HG03025 (cell line): ENCODE measurements at regions not wholly inside any gene's neighbourhood (a gene's known extent, or its start where the extent isn't known, plus 50 kb on each side); places are given as distances from the start of the nearest gene placed in this dataset.
"Not testable (repeated sequence)": the region's sequence is repeated elsewhere in the genome, so short reads cannot be mapped to it uniquely, and the experiment has no call there.

Experiments
- ATAC-seq: cut with Tn5 transposase; IDR thresholded peaks from one replicate; pipeline ENCODE4 v1.9.1; 2021; ENCODE audit warnings: mild to moderate bottlenecking, moderate library complexity; ENCODE audit not compliant: unreplicated experiment, low FRiP score

GRCh38 chr2:16069933-16070647, 129.7 kb downstream of the MYCN start:
- ATAC-seq: no peak

- ATAC-seq: no peak
Measured at GRCh38 chr2:16069663-16069932, 129.2 kb downstream of the MYCN start.

GRCh38 chr2:16068552-16068940, 128.2 kb downstream of the MYCN start:
- ATAC-seq: no peak

GRCh38 chr2:16067866-16068551, 127.7 kb downstream of the MYCN start:
- no peak for ATAC-seq

GRCh38 chr2:16067444-16067843, 127.1 kb downstream of the MYCN start:
- no peak for ATAC-seq

GRCh38 chr2:16067037-16067406, 126.7 kb downstream of the MYCN start:
- ATAC-seq: no peak

- no peak for ATAC-seq
Measured at GRCh38 chr2:16066261-16067036, 126.1 kb downstream of the MYCN start.

- ATAC-seq: not testable (repeated sequence)
Measured at GRCh38 chr2:16065272-16066069, 125.1 kb downstream of the MYCN start.

GRCh38 chr2:16064745-16065144, 124.4 kb downstream of the MYCN start:
- ATAC-seq: no peak

- no peak for ATAC-seq
Measured at GRCh38 chr2:16063955-16064633, 123.7 kb downstream of the MYCN start.

- ATAC-seq: no peak
Measured at GRCh38 chr2:16063251-16063850, 123.0 kb downstream of the MYCN start.

- no peak for ATAC-seq
Measured at GRCh38 chr2:16062471-16063250, 122.3 kb downstream of the MYCN start.

GRCh38 chr2:16061441-16062217, 121.3 kb downstream of the MYCN start:
- no peak for ATAC-seq

GRCh38 chr2:16060936-16061338, 120.6 kb downstream of the MYCN start:
- no peak for ATAC-seq

- no peak for ATAC-seq
Measured at GRCh38 chr2:16060125-16060935, 120.0 kb downstream of the MYCN start.

- ATAC-seq: no peak
Measured at GRCh38 chr2:16059393-16060016, 119.2 kb downstream of the MYCN start.

- ATAC-seq: no peak
Measured at GRCh38 chr2:16058747-16059358, 118.5 kb downstream of the MYCN start.
